Heart right ventricle (tissue), 16 donors: ENCODE measurements at regions not wholly inside any gene's neighbourhood (a gene's known extent, or its start where the extent isn't known, plus 50 kb on each side); places are given as distances from the start of the nearest gene placed in this dataset.

Experiments
- ATAC-seq, 8 donors: fragments of 200-7000 bp; cut with Tn5 transposase; one replicate each; pipeline ENCODE4 v1.9.1; 2020; ENCODE audit warnings: mild to moderate bottlenecking in 8 of 8, moderate library complexity in 8 of 8, moderate number of reproducible peaks in 1 of 8
- DNase-seq, 2 donors: peaks; one replicate each; pipeline ENCODE4 v3.0.0-alpha.2; 2020
- H3K27ac ChIP-seq, 10 donors: fragments of 200-600 bp; sonication (generic) in 2 of 10; one replicate each; pipeline versions ENCODE4 v1.5.0 to v1.8.0; 2020 to 2022; ENCODE audit warnings: mild to moderate bottlenecking in 3 of 10
- H3K27me3 ChIP-seq, 7 donors: fragments of 200-600 bp; one replicate each; pipeline ENCODE4 v1.8.0; 2021 to 2022; ENCODE audit warnings: mild to moderate bottlenecking in 2 of 7
- H3K36me3 ChIP-seq, 9 donors: fragments of 200-600 bp; sonication (generic) in 1 of 9; one replicate each; pipeline versions ENCODE4 v1.5.0 to v1.8.0; 2020 to 2022; ENCODE audit warnings: mild to moderate bottlenecking in 2 of 9
- H3K4me1 ChIP-seq, 9 donors: fragments of 200-600 bp; sonication (generic) in 1 of 9; one replicate each; pipeline versions ENCODE4 v1.5.0 to v1.8.0; 2020 to 2022; ENCODE audit warnings: mild to moderate bottlenecking in 4 of 9
- H3K4me3 ChIP-seq, 10 donors: fragments of 200-600 bp; sonication (generic) in 2 of 10; one replicate each; pipeline versions ENCODE4 v1.5.0 to v1.8.0; 2020 to 2022; ENCODE audit warnings: mild to moderate bottlenecking in 7 of 10, moderate library complexity in 2 of 10
- H3K9me3 ChIP-seq, 11 donors: fragments of 200-600 bp in 10 of 11; sonication (generic) in 2 of 11; one replicate each; pipeline versions ENCODE4 v1.5.0 to v1.8.0; 2013 to 2022; ENCODE audit warnings: mild to moderate bottlenecking in 2 of 11, control low read depth in 1 of 11, moderate library complexity in 1 of 11
- CTCF ChIP-seq, 9 donors: fragments of 200-600 bp; sonication (generic) in 2 of 9; IDR thresholded peaks; one replicate each; pipeline versions ENCODE4 v1.5.0 to v1.8.0; 2021 to 2022; ENCODE audit warnings: antibody characterized with exemption in 9 of 9, mild to moderate bottlenecking in 5 of 9, moderate library complexity in 1 of 9
- WGBS, 2 donors: extraction: QIAGEN DNeasy Blood & Tissue Kit; methylation state at CpG; one replicate each; pipeline ENCODE4 v1.1.7; 2013; ENCODE audit warnings: inconsistent platforms in 1 of 2; 5-methylcytosine and 5-hydroxymethylcytosine counted together
- intact Hi-C, 10 donors: fragments of 100-400 bp; cut with DNase I; formaldehyde crosslinking; loops; one replicate each; pipeline versions ENCODE4 v1.11.1 to v1.14.2; 2022
- donor health status: Arrhythmogenic right ventricular cardiomyopathy.
- donor health status: ischemic (EF 13 %, LVEDD 7.1; RV severe dilation, severe dysfunction).
- donor health status: healthy with polysubstance abuse.
- donor health status: DM: no; HTN: yes; CAD: no.
- donor health status: DM: no; HTN: no; CAD: no.
- donor health status: ischemic (EF 25% LVEDD 6.9; RV normal size, moderate dysfunction).
- donor health status: ischemic (EF 25% LVEDD 5.7; RV mildly dilated, moderate dysfunction).
- donor health status: healthy.
- donor health status: DM: yes; HTN: yes; CAD: no.
- donor health status: Ischemic cardiomyopathy.
- donor health status: ischemic (EF 35%, LVEDD 5.7; RV mildly dilated, moderate dysfunction).
- donor health status: nonischemic (EF 11% LVEDD 7.7; RV severe dilation, severe dysfunction).
- donor health status: DM: yes; HTN: yes; CAD: no.
- donor health status: PGD.
- donor health status: ischemic (EF 29% LVEDD 5.4; RV normal size, mild dysfunction).
- donor health status: nonischemic (EF 23%, LVEDD 6.1; RV moderate dilation, normal function).

- Histone ChIP-seq H3K36me3 (no peaks in the 10 kb centered on the region), H3K27ac (peak overlapping the region in 2 of 10 donors; percentile 5 to 9), H3K27me3 (no peaks in the 10 kb centered on the region), H3K4me1 (peaks cover 0 to 8% (median 0%) of the 10 kb centered on the region in 9 donors), H3K9me3 (no peaks in the 10 kb centered on the region), H3K4me3 (no peak overlapping the region)
- ATAC-seq = peak in 6 of 8 donors; percentile 39 to 85 (median 70)
- no peak for TF ChIP-seq CTCF (IDR thresholded peaks at IDR 0.05)
- intact Hi-C loops = loop anchor here in 2 of 10 donors (5.0 kb wide), 2 partner anchors 50 to 595 kb away; no protein-coding TSS in a partner anchor
- DNase-seq = no peak
- 62 to 63% methylated on average over 4 of the region's 4 CpGs for WGBS, 2 donors
Observed at GRCh38 chr4:138087066-138087719, 155.0 kb downstream of the SLC7A11 start.

- no peak for TF ChIP-seq CTCF (IDR thresholded peaks at IDR 0.05)
- ATAC-seq = no peak
- intact Hi-C loops = loop anchor here in 2 of 10 donors (5.0 kb wide), 2 partner anchors 49 to 596 kb away; no protein-coding TSS in a partner anchor
- H3K9me3 ChIP-seq = no peaks in the 10 kb centered on the region
- no peaks in the 10 kb centered on the region for H3K27me3 ChIP-seq
- no peaks in the 10 kb centered on the region for H3K36me3 ChIP-seq
- H3K4me1 ChIP-seq = peaks cover 0 to 8% (median 0%) of the 10 kb centered on the region in 9 donors
- WGBS, 2 donors = 50 to 52% methylated on average over 1 of the region's 1 CpG
- no peak for DNase-seq
- no peak overlapping the region for H3K27ac ChIP-seq
- H3K4me3 ChIP-seq = no peak overlapping the region
Observed at GRCh38 chr4:138086611-138087041, 155.5 kb downstream of the SLC7A11 start.

GRCh38 chr4:138085736-138086305 is 156.3 kb downstream of the SLC7A11 start:
- no peak for DNase-seq
- intact Hi-C loops = loop anchor here in 2 of 10 donors (5.0 kb wide), 2 partner anchors 49 to 596 kb away; no protein-coding TSS in a partner anchor
- TF ChIP-seq CTCF (IDR thresholded peaks at IDR 0.05) = no peak
- no peak for ATAC-seq
- no peaks in the 10 kb centered on the region for H3K36me3 ChIP-seq
- H3K27me3 ChIP-seq = no peaks in the 10 kb centered on the region
- peaks cover 0 to 8% (median 0%) of the 10 kb centered on the region in 9 donors for H3K4me1 ChIP-seq
- H3K9me3 ChIP-seq = no peaks in the 10 kb centered on the region
- no peak overlapping the region for H3K4me3 ChIP-seq
- no peak overlapping the region for H3K27ac ChIP-seq
- 54 to 65% methylated on average over 5 of the region's 5 CpGs for WGBS, 2 donors

GRCh38 chr4:138078751-138079520 is 163.2 kb downstream of the SLC7A11 start:
- no peak for TF ChIP-seq CTCF (IDR thresholded peaks at IDR 0.05)
- WGBS, 2 donors = 67 to 79% methylated on average over 4 of the region's 4 CpGs
- H3K27me3 ChIP-seq = no peaks in the 10 kb centered on the region
- ATAC-seq (peak in 2 of 8 donors; percentile 31 to 37), DNase-seq (no peak)
- intact Hi-C loops = no loop called here
- peaks cover 0 to 6% (median 0%) of the 10 kb centered on the region in 9 donors for H3K4me1 ChIP-seq
- no peaks in the 10 kb centered on the region for H3K36me3 ChIP-seq
- peaks cover 0 to 6% (median 0%) of the 10 kb centered on the region in 11 donors for H3K9me3 ChIP-seq
- H3K4me3 ChIP-seq = no peak overlapping the region
- no peak overlapping the region for H3K27ac ChIP-seq
